Stimulated activated CD8-positive, alpha-beta memory T cell treated with anti-CD3 and anti-CD28 coated beads, Interleukin-7, amount 100 ng/mL, for 4 hours (primary cell): ENCODE measurements at regions not wholly inside any gene's neighbourhood (a gene's known extent, or its start where the extent isn't known, plus 50 kb on each side); places are given as distances from the start of the nearest gene placed in this dataset.

ENCODE experiments used
- DNase-seq, 2 donors: peaks; one replicate each; pipeline ENCODE4 v3.0.0-alpha.2; 2020; ENCODE audit warnings: low read depth in 2 of 2

GRCh38 chr1:182195733-182196132 lies 134.2 kb upstream of the ZNF648 start:
- no peak for DNase-seq

DNA sequence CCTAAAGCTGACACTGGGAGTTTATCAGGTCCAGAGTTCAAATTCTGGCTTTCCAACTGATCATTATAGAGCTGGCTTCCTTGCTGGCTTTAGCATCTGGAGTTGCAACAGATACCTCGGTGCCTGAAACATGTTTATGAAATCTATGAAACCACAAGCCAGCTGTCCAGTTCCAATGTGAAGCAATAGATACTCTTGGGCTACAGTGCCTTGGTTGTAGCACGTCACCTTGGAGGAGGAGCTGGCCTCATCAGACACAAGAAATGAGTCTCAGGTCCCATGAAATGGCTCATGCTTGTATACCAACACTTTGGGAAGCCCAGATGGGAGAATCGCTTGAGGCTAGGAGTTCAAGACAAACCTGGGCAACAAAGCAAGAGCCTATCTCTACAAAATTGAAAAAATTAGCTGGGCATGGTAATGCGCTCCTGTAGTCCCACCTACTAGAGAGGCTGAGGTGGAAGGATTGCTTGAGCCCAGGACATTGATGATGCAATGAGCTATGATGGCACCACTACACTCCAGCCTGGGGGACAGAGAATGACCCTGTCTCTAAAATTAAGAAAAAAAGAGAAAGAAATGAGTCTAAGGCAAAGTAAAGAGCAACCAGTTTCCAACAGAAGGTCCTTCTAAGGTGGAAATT lies 132.5 kb upstream of the ZNF648 start:
- DNase-seq = no peak

GRCh38 chr1:182192966-182193365 lies 131.5 kb upstream of the ZNF648 start:
- no peak for DNase-seq

- no peak for DNase-seq
Observed at GRCh38 chr1:182192215-182192614, 130.7 kb upstream of the ZNF648 start.

GRCh38 chr1:182191381-182192115 lies 130.0 kb upstream of the ZNF648 start:
- DNase-seq = no peak

DNA sequence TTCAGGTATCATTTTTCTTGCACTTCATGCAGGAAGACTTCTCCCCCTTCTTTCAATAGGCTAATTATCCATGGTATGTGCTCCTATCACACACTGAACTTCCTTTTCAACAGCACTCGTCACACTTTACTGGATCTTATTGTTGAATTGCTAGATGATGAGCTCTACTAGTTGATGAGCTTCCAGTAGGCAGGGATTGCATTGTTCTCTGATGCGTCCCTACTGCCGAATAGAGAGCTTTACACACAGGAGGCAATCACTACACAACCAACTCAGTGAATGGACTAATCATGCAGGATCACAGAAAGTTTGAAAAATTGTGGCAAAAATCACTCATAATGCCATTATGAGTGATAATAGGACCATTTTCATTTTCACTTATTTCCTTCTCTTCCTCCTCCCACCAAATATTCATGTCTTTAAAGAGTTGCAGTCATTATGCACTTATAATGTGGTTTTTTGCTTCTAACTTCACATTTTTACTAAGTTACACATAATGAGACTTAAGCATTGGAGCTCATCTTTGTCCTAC lies 128.1 kb upstream of the ZNF648 start:
- DNase-seq = no peak

- no peak for DNase-seq
Observed at GRCh38 chr1:182186757-182187146, 125.2 kb upstream of the ZNF648 start.

GRCh38 chr1:182185842-182186756 lies 124.6 kb upstream of the ZNF648 start:
- DNase-seq = no peak

- no peak for DNase-seq
Observed at GRCh38 chr1:182185136-182185535, 123.6 kb upstream of the ZNF648 start.

- DNase-seq = no peak
Observed at GRCh38 chr1:182183606-182184005, 122.1 kb upstream of the ZNF648 start.

- DNase-seq = no peak
Observed at GRCh38 chr1:182182311-182182710, 120.8 kb upstream of the ZNF648 start.

DNA sequence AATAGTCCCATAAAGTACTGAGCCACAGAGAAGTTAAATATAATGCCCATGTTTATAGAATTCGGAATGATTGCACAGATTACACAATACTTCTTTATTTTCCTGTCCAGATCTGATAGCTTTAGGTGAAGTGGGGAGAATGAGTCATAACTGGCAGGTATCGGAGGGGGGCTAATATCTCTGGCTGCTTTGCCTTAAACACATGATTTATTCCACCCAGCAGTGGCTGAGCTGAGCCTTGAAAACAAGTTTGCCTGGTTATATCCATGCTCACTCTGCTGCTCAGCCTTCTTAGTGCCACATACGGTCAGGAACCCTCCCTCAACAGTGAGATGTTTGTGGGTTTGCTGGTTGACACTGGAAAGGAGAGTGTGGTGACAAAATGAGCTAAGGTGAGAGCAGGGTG lies 119.7 kb upstream of the ZNF648 start:
- DNase-seq = no peak

GRCh38 chr1:182175361-182175931 lies 113.9 kb upstream of the ZNF648 start:
- DNase-seq = no peak

DNA sequence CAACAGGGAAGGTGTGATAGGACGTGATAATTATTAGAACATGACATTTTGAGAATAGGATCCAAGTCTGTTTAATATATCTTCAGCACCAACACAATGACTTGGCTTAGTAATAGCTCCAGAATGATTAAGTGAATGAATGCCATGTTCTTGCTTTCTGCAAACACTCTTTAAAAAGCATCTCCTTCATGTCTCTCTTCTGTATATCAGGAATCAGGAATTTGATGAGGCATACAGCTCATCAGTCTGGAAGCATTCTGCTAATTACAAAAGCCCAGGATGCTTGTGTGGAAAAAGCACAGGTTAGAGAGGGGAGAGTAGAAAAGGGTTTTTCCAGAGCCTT lies 113.0 kb upstream of the ZNF648 start:
- DNase-seq = no peak

GRCh38 chr1:182173808-182174512 lies 112.4 kb upstream of the ZNF648 start:
- no peak for DNase-seq

DNA sequence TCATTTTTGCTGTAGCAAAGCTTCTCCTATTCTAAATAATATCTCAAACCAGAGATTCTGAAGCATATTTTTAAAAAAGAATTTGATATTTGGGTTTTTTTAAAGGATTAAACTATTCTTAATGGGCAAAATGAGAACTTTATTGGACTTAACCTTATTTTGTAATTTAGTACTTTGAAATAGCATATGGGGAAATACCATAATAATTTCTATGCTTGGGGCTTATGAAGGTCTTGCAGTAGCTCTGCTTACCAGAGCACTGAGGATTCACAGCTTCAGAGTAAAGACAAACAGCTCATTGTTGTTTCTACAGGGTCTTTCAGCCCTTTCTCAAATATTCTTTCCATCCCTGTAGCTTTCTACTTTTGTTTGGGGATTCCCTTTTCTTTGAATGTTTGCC lies 111.2 kb upstream of the ZNF648 start:
- DNase-seq = no peak

DNA sequence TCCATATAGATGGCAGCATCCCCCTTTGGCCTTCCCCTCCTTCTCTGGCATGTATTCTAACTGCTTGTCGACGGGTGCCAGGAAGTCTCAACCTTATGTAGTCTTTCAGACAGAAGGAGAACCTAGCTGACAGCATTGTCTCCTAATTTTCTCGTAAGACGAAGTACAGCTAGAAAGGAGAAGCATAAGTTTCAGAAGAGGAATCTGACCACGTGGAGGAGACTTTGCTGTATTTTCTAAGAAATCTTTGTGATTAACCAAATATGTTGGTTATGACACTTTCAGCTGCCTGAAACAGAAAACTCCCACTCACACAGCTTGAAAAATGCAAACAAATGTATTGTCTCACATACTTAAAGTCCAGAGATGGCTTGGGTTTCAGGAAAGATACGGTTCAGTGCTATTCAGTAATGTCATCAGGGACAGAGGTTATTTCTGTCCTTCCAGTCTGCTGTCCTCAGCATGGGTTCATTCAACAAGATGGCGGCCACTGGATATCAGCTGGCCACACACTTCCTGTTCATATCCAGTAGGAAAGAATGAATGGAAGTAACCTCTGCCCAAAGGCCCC lies 109.5 kb upstream of the ZNF648 start:
- no peak for DNase-seq

GRCh38 chr1:182169203-182169602 lies 107.7 kb upstream of the ZNF648 start:
- DNase-seq = no peak

GRCh38 chr1:182166750-182167149 lies 105.2 kb upstream of the ZNF648 start:
- DNase-seq = no peak

GRCh38 chr1:182166321-182166720 lies 104.8 kb upstream of the ZNF648 start:
- DNase-seq = no peak

GRCh38 chr1:182164273-182164672 lies 102.8 kb upstream of the ZNF648 start:
- DNase-seq = no peak
